ENCODE measurements at regions not wholly inside any gene's neighbourhood (a gene's known extent, or its start where the extent isn't known, plus 50 kb on each side); places are given as distances from the start of the nearest gene placed in this dataset.
A peak's percentile ranks its signal among the peaks of the same experiment; 100 is the strongest.

GRCh38 chr10:3887885-3888476 lies 103.0 kb upstream of the KLF6 start:
- H3K4me1 ChIP-seq (ENCODE audit: control insufficient read depth in 5 of 5, insufficient read depth in 5 of 5, low read length in 5 of 5), result peaks cover 7 to 21% (median 17%) of the 10 kb centered on the region in 5 donors
- H3K9ac ChIP-seq (ENCODE audit: low read length in 5 of 5), result no peak overlapping the region
- no peaks in the 10 kb centered on the region for H3K9me3 ChIP-seq (ENCODE audit: control insufficient read depth in 5 of 5, low read length in 5 of 5)
- H3K36me3 ChIP-seq (ENCODE audit: control insufficient read depth in 5 of 5, insufficient read depth in 5 of 5, low read length in 5 of 5), result no peaks in the 10 kb centered on the region
- no peak overlapping the region for H3K4me3 ChIP-seq (ENCODE audit: low read depth in 1 of 5, low read length in 5 of 5)
- peak overlapping the region; percentile 86 for H3K27ac ChIP-seq (ENCODE audit: low read depth, low read length)
- no peaks in the 10 kb centered on the region for H3K27me3 ChIP-seq (ENCODE audit: control insufficient read depth in 5 of 5, insufficient read depth in 4 of 5, low read length in 5 of 5)

- peak overlapping the region in 1 of 5 donors; percentile 4 for H3K4me3 ChIP-seq (ENCODE audit: low read depth in 1 of 5, low read length in 5 of 5)
Observed at GRCh38 chr10:3887404-3887803, 102.4 kb upstream of the KLF6 start.

GRCh38 chr10:3886641-3887251 lies 101.7 kb upstream of the KLF6 start:
- Histone ChIP-seq H3K36me3 (ENCODE audit: control insufficient read depth in 5 of 5, insufficient read depth in 5 of 5, low read length in 5 of 5) (no peaks in the 10 kb centered on the region), H3K27me3 (ENCODE audit: control insufficient read depth in 5 of 5, insufficient read depth in 4 of 5, low read length in 5 of 5) (no peaks in the 10 kb centered on the region), H3K9me3 (ENCODE audit: control insufficient read depth in 5 of 5, low read length in 5 of 5) (no peaks in the 10 kb centered on the region), H3K9ac (ENCODE audit: low read length in 5 of 5) (peak overlapping the region in 3 of 5 donors; percentile 26 to 74 (median 38)), H3K4me3 (ENCODE audit: low read depth in 1 of 5, low read length in 5 of 5) (peak overlapping the region in 2 of 5 donors; percentile 7 to 29), H3K4me1 (ENCODE audit: control insufficient read depth in 5 of 5, insufficient read depth in 5 of 5, low read length in 5 of 5) (peaks cover 7 to 21% (median 17%) of the 10 kb centered on the region in 5 donors), H3K27ac (ENCODE audit: low read depth, low read length) (peak overlapping the region; percentile 86)

More at GRCh38 chr10:3887404-3887803, 102.4 kb upstream of the KLF6 start:
- H3K9me3 ChIP-seq (ENCODE audit: control insufficient read depth in 5 of 5, low read length in 5 of 5), result no peaks in the 10 kb centered on the region
- H3K27me3 ChIP-seq (ENCODE audit: control insufficient read depth in 5 of 5, insufficient read depth in 4 of 5, low read length in 5 of 5), result no peaks in the 10 kb centered on the region
- peak overlapping the region in 3 of 5 donors; percentile 2 to 42 (median 38) for H3K9ac ChIP-seq (ENCODE audit: low read length in 5 of 5)
- H3K27ac ChIP-seq (ENCODE audit: low read depth, low read length), result peak overlapping the region; percentile 86
- H3K36me3 ChIP-seq (ENCODE audit: control insufficient read depth in 5 of 5, insufficient read depth in 5 of 5, low read length in 5 of 5), result no peaks in the 10 kb centered on the region
- peaks cover 7 to 21% (median 17%) of the 10 kb centered on the region in 5 donors for H3K4me1 ChIP-seq (ENCODE audit: control insufficient read depth in 5 of 5, insufficient read depth in 5 of 5, low read length in 5 of 5)

GRCh38 chr10:3886191-3886590 lies 101.2 kb upstream of the KLF6 start:
- no peaks in the 10 kb centered on the region for H3K36me3 ChIP-seq (ENCODE audit: control insufficient read depth in 5 of 5, insufficient read depth in 5 of 5, low read length in 5 of 5)
- H3K4me1 ChIP-seq (ENCODE audit: control insufficient read depth in 5 of 5, insufficient read depth in 5 of 5, low read length in 5 of 5), result peaks cover 7 to 21% (median 17%) of the 10 kb centered on the region in 5 donors
- H3K4me3 ChIP-seq (ENCODE audit: low read depth in 1 of 5, low read length in 5 of 5), result peak overlapping the region in 1 of 5 donors; percentile 29
- no peaks in the 10 kb centered on the region for H3K27me3 ChIP-seq (ENCODE audit: control insufficient read depth in 5 of 5, insufficient read depth in 4 of 5, low read length in 5 of 5)
- H3K9ac ChIP-seq (ENCODE audit: low read length in 5 of 5), result peak overlapping the region in 2 of 5 donors; percentile 1 to 74
- no peaks in the 10 kb centered on the region for H3K9me3 ChIP-seq (ENCODE audit: control insufficient read depth in 5 of 5, low read length in 5 of 5)
- peak overlapping the region; percentile 86 for H3K27ac ChIP-seq (ENCODE audit: low read depth, low read length)

GRCh38 chr10:3882855-3883254 lies 97.8 kb upstream of the KLF6 start:
- Histone ChIP-seq H3K9me3 (ENCODE audit: control insufficient read depth in 5 of 5, low read length in 5 of 5) (no peaks in the 10 kb centered on the region), H3K27ac (ENCODE audit: low read depth, low read length) (no peak overlapping the region), H3K4me3 (ENCODE audit: low read depth in 1 of 5, low read length in 5 of 5) (no peak overlapping the region), H3K27me3 (ENCODE audit: control insufficient read depth in 5 of 5, insufficient read depth in 4 of 5, low read length in 5 of 5) (no peaks in the 10 kb centered on the region), H3K4me1 (ENCODE audit: control insufficient read depth in 5 of 5, insufficient read depth in 5 of 5, low read length in 5 of 5) (peaks cover 7 to 17% (median 14%) of the 10 kb centered on the region in 5 donors), H3K9ac (ENCODE audit: low read length in 5 of 5) (no peak overlapping the region), H3K36me3 (ENCODE audit: control insufficient read depth in 5 of 5, insufficient read depth in 5 of 5, low read length in 5 of 5) (no peaks in the 10 kb centered on the region)

GRCh38 chr10:3881622-3882021 lies 96.6 kb upstream of the KLF6 start:
- Histone ChIP-seq H3K4me3 (ENCODE audit: low read depth in 1 of 5, low read length in 5 of 5) (no peak overlapping the region), H3K9ac (ENCODE audit: low read length in 5 of 5) (no peak overlapping the region), H3K36me3 (ENCODE audit: control insufficient read depth in 5 of 5, insufficient read depth in 5 of 5, low read length in 5 of 5) (no peaks in the 10 kb centered on the region), H3K27me3 (ENCODE audit: control insufficient read depth in 5 of 5, insufficient read depth in 4 of 5, low read length in 5 of 5) (no peaks in the 10 kb centered on the region), H3K4me1 (ENCODE audit: control insufficient read depth in 5 of 5, insufficient read depth in 5 of 5, low read length in 5 of 5) (peaks cover 0 to 12% (median 7%) of the 10 kb centered on the region in 5 donors), H3K9me3 (ENCODE audit: control insufficient read depth in 5 of 5, low read length in 5 of 5) (no peaks in the 10 kb centered on the region), H3K27ac (ENCODE audit: low read depth, low read length) (no peak overlapping the region)

- H3K36me3 ChIP-seq (ENCODE audit: control insufficient read depth in 5 of 5, insufficient read depth in 5 of 5, low read length in 5 of 5), result no peaks in the 10 kb centered on the region
- no peaks in the 10 kb centered on the region for H3K27me3 ChIP-seq (ENCODE audit: control insufficient read depth in 5 of 5, insufficient read depth in 4 of 5, low read length in 5 of 5)
- no peaks in the 10 kb centered on the region for H3K9me3 ChIP-seq (ENCODE audit: control insufficient read depth in 5 of 5, low read length in 5 of 5)
- no peak overlapping the region for H3K9ac ChIP-seq (ENCODE audit: low read length in 5 of 5)
- no peak overlapping the region for H3K4me3 ChIP-seq (ENCODE audit: low read depth in 1 of 5, low read length in 5 of 5)
- H3K4me1 ChIP-seq (ENCODE audit: control insufficient read depth in 5 of 5, insufficient read depth in 5 of 5, low read length in 5 of 5), result peaks cover 0 to 30% (median 14%) of the 10 kb centered on the region in 5 donors
- no peak overlapping the region for H3K27ac ChIP-seq (ENCODE audit: low read depth, low read length)
Observed at GRCh38 chr10:3879073-3879472, 94.1 kb upstream of the KLF6 start.

GRCh38 chr10:3877211-3878000 lies 92.4 kb upstream of the KLF6 start:
- Histone ChIP-seq H3K27ac (ENCODE audit: low read depth, low read length) (peak overlapping the region; percentile 9), H3K4me3 (ENCODE audit: low read depth in 1 of 5, low read length in 5 of 5) (peak overlapping the region in 1 of 5 donors; percentile 8), H3K36me3 (ENCODE audit: control insufficient read depth in 5 of 5, insufficient read depth in 5 of 5, low read length in 5 of 5) (no peaks in the 10 kb centered on the region), H3K27me3 (ENCODE audit: control insufficient read depth in 5 of 5, insufficient read depth in 4 of 5, low read length in 5 of 5) (no peaks in the 10 kb centered on the region), H3K4me1 (ENCODE audit: control insufficient read depth in 5 of 5, insufficient read depth in 5 of 5, low read length in 5 of 5) (peaks cover 0 to 39% (median 24%) of the 10 kb centered on the region in 5 donors), H3K9me3 (ENCODE audit: control insufficient read depth in 5 of 5, low read length in 5 of 5) (no peaks in the 10 kb centered on the region), H3K9ac (ENCODE audit: low read length in 5 of 5) (no peak overlapping the region)

GRCh38 chr10:3876350-3876962 lies 91.4 kb upstream of the KLF6 start:
- Histone ChIP-seq H3K27me3 (ENCODE audit: control insufficient read depth in 5 of 5, insufficient read depth in 4 of 5, low read length in 5 of 5) (no peaks in the 10 kb centered on the region), H3K4me3 (ENCODE audit: low read depth in 1 of 5, low read length in 5 of 5) (no peak overlapping the region), H3K4me1 (ENCODE audit: control insufficient read depth in 5 of 5, insufficient read depth in 5 of 5, low read length in 5 of 5) (peaks cover 0 to 39% (median 24%) of the 10 kb centered on the region in 5 donors), H3K27ac (ENCODE audit: low read depth, low read length) (no peak overlapping the region), H3K9me3 (ENCODE audit: control insufficient read depth in 5 of 5, low read length in 5 of 5) (no peaks in the 10 kb centered on the region), H3K36me3 (ENCODE audit: control insufficient read depth in 5 of 5, insufficient read depth in 5 of 5, low read length in 5 of 5) (no peaks in the 10 kb centered on the region), H3K9ac (ENCODE audit: low read length in 5 of 5) (no peak overlapping the region)
